SK-N-DZ (cell line): ENCODE measurements at regions not wholly inside any gene's neighbourhood (a gene's known extent, or its start where the extent isn't known, plus 50 kb on each side); places are given as distances from the start of the nearest gene placed in this dataset.

Source experiments
- DNase-seq: peaks from one replicate; pipeline ENCODE4 v3.0.0-alpha.2; 2015; ENCODE audit warnings: low spot score

DNA sequence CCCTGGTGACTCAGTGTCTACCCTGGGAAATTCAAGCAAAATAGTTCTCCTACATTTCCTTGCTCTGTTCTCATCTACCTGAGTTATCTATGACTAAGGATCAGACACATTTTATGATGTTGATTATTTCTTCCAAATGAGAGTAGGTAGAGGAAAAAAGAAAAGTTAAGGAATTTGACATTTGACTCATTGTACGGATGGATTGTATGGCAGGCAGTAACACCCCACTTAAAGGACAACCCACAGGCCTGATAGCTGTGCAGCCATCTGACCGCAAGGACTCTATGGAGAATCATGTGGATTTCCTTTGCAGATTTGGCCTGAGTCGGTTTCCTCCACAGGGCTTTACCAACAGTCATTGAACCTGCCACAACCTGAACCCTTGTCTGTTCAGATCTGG, 540.3 kb downstream of the BCL11B start:
- DNase-seq, result no peak

DNA sequence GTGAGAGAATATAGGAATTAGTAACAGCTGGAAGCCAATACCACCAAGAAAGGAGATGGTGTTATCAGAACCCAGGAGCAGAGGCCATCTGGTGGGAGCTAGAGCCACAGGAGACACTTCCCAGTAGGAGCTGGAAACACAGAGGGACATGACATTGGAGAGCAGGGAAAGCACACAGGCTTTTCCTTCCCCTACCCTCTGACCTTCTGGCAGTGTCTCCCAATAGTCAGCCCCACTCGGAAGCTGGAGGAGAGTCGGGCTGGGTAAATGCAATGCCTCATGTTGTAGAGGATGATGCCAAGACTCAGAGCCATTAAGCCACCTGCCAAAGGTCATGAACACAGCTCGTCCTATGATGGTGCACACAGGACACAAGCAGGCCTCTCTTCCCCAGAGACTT, 538.5 kb downstream of the BCL11B start:
- no peak for DNase-seq

DNA sequence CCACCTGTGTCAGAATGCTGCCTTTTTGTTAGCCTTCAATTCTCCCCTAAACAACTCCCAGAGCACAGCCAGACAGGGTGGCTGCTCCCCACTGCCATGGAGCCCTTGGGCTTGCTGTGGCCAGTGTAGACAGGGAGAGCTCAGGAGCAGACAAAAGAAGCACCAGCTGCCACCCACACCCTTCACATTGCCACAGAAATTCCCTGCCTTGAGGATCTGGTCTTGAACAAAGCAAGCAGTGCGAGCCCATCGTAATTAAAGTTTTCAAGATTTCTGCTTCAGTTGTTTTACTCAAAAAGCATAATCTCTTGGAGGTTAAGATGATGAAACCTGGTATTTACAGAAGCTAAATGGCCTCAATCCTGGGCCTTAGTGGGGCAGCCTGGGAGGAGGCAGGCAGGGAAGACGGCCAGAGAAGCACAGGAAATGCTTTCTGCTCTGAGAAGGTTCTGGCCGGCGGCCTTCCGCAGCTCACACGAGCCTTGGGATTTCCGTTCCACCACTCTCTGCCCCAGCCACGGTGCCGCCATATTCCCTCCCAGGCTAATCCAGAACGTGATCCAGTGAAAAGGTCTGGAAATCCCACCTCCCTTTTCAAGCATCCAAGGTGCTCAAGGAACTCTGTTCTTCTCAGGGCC, 535.2 kb downstream of the BCL11B start:
- no peak for DNase-seq

DNA sequence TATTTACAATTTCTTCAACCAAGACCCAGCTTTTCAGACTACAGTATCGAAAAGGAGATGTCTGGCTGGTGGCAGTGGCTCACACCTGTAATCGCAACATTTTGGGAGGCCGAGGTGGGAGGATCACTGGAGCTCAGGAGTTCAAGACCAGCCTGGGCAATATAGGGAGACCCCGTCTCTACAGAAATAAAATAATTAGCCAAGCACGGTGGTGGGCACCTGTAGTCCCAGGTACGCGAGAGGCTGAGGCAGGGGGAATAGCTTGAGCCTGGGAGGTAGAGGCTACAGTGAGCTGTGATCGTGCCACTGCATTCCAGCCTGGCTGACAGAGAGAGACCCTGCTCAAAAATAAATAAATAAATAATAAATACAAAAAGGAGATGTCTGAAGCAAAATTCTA, 530.5 kb downstream of the BCL11B start:
- no peak for DNase-seq

DNA sequence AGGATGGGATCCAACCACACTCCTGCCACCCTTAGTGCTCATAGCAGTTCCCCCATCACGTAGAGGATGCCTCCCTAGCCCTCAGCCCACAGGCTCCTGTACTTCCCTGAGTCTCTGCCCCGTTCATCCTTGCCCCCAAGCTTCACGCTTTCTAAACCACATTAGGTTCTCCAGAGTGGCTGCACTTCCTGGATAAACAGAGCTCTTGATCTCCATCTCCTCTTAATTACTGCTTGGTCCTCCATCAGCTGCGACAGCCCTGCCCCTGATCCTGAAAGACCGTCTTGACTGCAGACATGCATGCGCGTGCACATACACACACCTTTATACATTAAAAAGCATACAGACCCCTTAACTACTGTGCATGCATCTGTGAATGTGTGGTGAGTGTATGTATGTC, 530.0 kb downstream of the BCL11B start:
- no peak for DNase-seq

- no peak for DNase-seq
Measured at GRCh38 chr14:98743536-98743935, 528.5 kb downstream of the BCL11B start.

DNA sequence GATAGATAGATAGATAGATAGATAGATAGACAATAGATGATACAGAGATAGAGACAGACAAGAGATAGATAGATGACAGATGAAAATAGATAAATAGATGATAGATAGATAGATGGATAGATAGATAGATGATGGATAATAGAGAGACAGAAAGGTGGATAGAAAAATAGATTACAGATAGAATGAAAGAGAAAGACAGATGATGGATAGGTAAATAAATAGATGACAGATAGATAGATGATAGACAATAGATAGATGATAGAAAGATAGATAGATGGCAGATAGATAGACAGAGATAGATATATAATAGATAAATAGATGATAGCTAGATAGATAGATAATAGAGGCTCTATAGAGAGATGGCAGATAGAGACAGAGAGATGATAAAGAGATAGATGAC, 523.0 kb downstream of the BCL11B start:
- no peak for DNase-seq

DNA sequence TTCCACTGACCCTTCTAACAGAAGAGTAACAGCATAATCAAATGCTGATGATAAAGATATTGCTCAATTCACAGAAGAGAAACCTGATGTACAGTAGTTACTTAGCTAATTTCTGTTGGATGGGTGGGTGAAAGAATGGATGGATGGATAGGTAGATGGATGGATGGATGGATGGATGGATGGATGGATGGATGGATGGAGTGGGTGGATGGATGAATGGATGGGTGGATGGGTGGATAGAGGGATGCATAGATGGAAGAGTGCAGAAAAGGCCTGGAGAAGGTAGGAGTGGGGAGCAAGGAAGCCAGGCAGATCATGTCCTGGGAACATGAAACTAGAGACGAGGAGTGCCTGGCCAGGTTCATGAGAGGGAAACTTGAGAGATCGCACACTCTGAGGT, 520.9 kb downstream of the BCL11B start:
- DNase-seq, result no peak

- DNase-seq, result no peak
Measured at GRCh38 chr14:98752660-98753059, 519.3 kb downstream of the BCL11B start.

- no peak for DNase-seq
Measured at GRCh38 chr14:98754343-98755020, 517.5 kb downstream of the BCL11B start.

DNA sequence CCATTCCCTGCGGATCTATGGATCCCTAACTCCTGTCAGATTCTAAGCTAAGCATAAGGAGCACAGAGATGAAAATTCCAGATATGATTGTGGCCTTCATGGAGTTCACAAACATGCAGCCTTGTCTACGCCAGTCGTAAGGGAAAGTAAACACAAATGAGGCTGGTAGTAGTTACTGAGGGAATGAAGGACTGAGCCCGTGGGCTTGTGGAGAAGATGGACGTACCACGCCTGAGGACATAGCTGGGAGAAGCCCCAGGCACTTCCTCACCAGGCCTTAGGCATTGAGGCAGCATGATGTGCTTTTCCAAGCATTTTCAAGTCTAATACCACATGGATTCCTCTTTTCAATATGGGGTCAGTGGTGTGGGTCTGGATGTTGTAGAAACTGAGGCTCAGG, 515.2 kb downstream of the BCL11B start:
- DNase-seq, result no peak

- DNase-seq, result no peak
Measured at GRCh38 chr14:98758440-98758839, 513.6 kb downstream of the BCL11B start.

GRCh38 chr14:98761993-98762392, 510.0 kb downstream of the BCL11B start:
- no peak for DNase-seq

- DNase-seq, result no peak
Measured at GRCh38 chr14:98766818-98767217, 505.2 kb downstream of the BCL11B start.

- DNase-seq, result no peak
Measured at GRCh38 chr14:98769326-98769725, 502.7 kb downstream of the BCL11B start.

DNA sequence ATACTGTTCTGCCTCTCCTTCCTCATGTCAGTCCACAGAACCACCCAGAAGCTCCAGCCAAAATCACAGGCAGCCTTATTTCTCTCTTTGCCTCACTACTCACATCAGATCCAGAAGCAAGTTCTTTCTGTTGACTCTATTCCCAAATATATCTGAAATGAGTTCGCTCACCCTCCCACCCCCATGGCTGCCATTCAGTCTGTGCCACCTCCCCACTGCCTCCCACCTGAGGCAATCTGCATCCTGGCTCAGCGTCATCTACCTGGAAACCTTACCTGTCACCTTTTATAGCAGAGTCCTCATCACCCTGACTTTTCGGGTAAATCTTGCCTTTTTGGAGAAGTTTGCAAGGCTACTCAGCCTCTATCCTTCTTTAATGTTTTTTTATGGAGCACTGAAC, 501.8 kb downstream of the BCL11B start:
- DNase-seq, result no peak

- DNase-seq, result no peak
Measured at GRCh38 chr14:98773814-98774213, 498.2 kb downstream of the BCL11B start.

DNA sequence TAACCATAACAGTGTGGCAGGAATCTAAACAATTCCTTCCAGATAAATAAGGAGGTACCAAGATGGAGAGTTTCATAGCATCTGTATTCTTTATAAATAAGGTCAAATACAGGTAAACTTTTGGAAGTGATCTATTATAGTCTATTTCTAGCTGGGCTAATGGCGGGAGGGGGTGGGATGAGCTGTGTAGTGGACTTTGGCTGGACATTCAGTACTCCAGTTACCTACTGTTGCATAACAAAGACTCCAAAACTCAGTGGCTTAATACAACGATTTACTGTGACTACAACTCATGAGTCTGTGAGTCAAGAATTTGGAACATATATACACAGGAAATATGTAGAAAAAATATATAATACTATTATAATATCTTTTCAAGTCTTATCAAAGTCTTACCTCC, 496.1 kb downstream of the BCL11B start:
- DNase-seq, result no peak

GRCh38 chr14:98782062-98782461, 489.9 kb downstream of the BCL11B start:
- DNase-seq, result no peak

GRCh38 chr14:98785578-98785977, 486.4 kb downstream of the BCL11B start:
- no peak for DNase-seq

- no peak for DNase-seq
Measured at GRCh38 chr14:98786456-98786855, 485.5 kb downstream of the BCL11B start.

DNA sequence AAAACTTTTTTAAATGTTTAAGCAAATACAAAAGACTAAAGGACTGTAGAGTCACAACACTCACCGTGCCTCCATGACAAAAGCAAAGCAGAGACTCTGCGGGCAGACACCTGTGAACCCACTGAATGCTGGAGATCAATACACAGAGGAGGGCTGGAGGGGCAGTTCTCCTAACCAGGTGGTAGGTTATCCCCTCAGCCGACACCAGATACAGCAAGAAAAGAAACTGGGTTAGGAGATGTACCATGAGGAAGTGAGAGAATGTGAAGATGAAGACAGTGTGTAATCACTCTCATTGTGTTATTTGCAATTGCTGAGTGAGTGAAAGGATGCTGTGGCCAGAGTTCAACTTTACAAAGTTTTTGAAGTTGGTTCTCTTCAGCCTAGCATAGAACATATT, 480.3 kb downstream of the BCL11B start:
- no peak for DNase-seq

- no peak for DNase-seq
Measured at GRCh38 chr14:98792171-98792570, 479.8 kb downstream of the BCL11B start.

DNA sequence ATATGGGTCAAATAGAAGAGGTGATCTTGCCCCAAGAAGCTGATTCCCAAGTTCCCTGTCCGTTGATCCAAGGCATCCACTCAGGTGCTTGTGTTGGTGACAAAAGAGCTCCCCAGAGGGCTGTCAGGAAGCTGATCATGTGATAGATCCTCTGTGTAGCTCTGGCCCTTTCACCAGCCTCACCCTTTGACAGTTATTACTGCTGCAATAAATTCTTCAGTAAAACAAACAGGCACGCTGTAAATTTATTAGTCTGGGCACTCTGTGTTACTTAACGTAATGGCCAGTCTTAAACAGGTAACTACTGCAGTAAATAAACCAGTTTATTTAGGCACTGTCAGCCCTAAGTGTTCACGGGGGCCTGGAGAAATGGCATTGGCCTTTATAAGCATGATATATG, 473.9 kb downstream of the BCL11B start:
- no peak for DNase-seq
